Tibial nerve (tissue), 4 donors: ENCODE measurements at regions not wholly inside any gene's neighbourhood (a gene's known extent, or its start where the extent isn't known, plus 50 kb on each side); places are given as distances from the start of the nearest gene placed in this dataset.

Source experiments
- DNase-seq, 2 donors: peaks; one replicate each; pipeline ENCODE4 v3.0.0-alpha.2; 2019; ENCODE audit warnings: low spot score in 2 of 2
- H3K27ac ChIP-seq, 4 donors: fragments of 200-600 bp; sonication (generic) in 3 of 4; one replicate each; pipeline ENCODE4 v1.5.1; 2017 to 2019; ENCODE audit warnings: mild to moderate bottlenecking in 1 of 4
- H3K27me3 ChIP-seq, 2 donors: fragments of 200-600 bp; sonication (generic) in 1 of 2; one replicate each; pipeline versions ENCODE4 v1.5.1 to v1.6.0; 2017 to 2019
- H3K36me3 ChIP-seq, 3 donors: fragments of 200-600 bp; sonication (generic); one replicate each; pipeline ENCODE4 v1.5.1; 2018 to 2019
- H3K4me1 ChIP-seq, 4 donors: fragments of 200-600 bp; sonication (generic) in 3 of 4; one replicate each; pipeline ENCODE4 v1.5.1; 2017 to 2019
- H3K4me3 ChIP-seq, 4 donors: fragments of 200-600 bp; sonication (generic) in 3 of 4; one replicate each; pipeline ENCODE4 v1.5.1; 2017 to 2019; ENCODE audit warnings: mild to moderate bottlenecking in 1 of 4, moderate library complexity in 1 of 4
- H3K9me3 ChIP-seq, 4 donors: fragments of 200-600 bp; sonication (generic) in 3 of 4; one replicate each; pipeline ENCODE4 v1.5.1; 2017 to 2019
- EP300 ChIP-seq, 2 donors: sonication (generic); formaldehyde crosslinking; IDR thresholded peaks; one replicate each; pipeline ENCODE4 v1.6.1; 2017; ENCODE audit warnings: antibody characterized with exemption in 2 of 2, mild to moderate bottlenecking in 1 of 2
- POLR2A ChIP-seq, 2 donors: fragments of 450-650 bp; IDR thresholded peaks; one replicate each; pipeline ENCODE4 v1.6.1; 2017; ENCODE audit warnings: antibody characterized with exemption in 2 of 2, mild to moderate bottlenecking in 2 of 2, moderate library complexity in 2 of 2
- WGBS, 2 donors: methylation state at CpG; one replicate each; pipeline ENCODE4 v1.1.5; 2018; 5-methylcytosine and 5-hydroxymethylcytosine counted together
- TF ChIP-seq, protein P1 (sequence below), 5 experiments: fragments of 200-600 bp in 3 of 5; fragments of 450-650 bp in 2 of 5; sonication (generic) in 3 of 5; IDR thresholded peaks; one replicate each; pipeline ENCODE4 v1.5.1; 2016 to 2019; ENCODE audit warnings: antibody characterized with exemption in 5 of 5, mild to moderate bottlenecking in 3 of 5, moderate library complexity in 2 of 5

DNA sequence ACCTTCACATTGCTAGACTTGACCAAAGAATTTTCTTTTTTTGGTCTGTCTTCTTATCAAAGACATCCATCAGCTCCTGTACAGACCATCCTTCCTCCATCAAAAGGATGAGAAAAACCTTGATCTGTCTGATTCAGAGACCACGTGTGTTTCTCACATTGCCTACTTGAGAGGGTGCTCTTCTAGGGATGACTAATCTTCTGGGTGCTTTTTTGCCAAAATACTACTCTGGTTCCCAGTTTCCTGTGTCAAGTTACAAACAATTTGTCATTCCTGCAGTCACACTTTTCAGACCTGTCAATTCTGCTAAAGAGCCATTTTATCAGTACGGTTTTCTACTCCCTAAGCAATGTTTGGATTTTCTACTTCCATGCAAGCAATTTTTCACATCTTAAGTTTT, 492.2 kb downstream of the CDH11 start:
- no peaks in the 10 kb centered on the region for H3K36me3 ChIP-seq
- no peak for DNase-seq
- TF ChIP-seq EP300 (IDR thresholded peaks at IDR 0.05) (no peak), POLR2A (IDR thresholded peaks at IDR 0.05) (no peak)
- TF ChIP-seq, protein P1, sequence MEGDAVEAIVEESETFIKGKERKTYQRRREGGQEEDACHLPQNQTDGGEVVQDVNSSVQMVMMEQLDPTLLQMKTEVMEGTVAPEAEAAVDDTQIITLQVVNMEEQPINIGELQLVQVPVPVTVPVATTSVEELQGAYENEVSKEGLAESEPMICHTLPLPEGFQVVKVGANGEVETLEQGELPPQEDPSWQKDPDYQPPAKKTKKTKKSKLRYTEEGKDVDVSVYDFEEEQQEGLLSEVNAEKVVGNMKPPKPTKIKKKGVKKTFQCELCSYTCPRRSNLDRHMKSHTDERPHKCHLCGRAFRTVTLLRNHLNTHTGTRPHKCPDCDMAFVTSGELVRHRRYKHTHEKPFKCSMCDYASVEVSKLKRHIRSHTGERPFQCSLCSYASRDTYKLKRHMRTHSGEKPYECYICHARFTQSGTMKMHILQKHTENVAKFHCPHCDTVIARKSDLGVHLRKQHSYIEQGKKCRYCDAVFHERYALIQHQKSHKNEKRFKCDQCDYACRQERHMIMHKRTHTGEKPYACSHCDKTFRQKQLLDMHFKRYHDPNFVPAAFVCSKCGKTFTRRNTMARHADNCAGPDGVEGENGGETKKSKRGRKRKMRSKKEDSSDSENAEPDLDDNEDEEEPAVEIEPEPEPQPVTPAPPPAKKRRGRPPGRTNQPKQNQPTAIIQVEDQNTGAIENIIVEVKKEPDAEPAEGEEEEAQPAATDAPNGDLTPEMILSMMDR (IDR thresholded peaks at IDR 0.05), result no peak
- H3K9me3 ChIP-seq, result peaks cover 0 to 8% (median 0%) of the 10 kb centered on the region in 4 donors
- no peak overlapping the region for H3K27ac ChIP-seq
- no peaks in the 10 kb centered on the region for H3K4me1 ChIP-seq
- no peaks in the 10 kb centered on the region for H3K27me3 ChIP-seq
- no peak overlapping the region for H3K4me3 ChIP-seq
- 89 to 91% methylated on average over 2 of the region's 2 CpGs for WGBS, 2 donors

DNA sequence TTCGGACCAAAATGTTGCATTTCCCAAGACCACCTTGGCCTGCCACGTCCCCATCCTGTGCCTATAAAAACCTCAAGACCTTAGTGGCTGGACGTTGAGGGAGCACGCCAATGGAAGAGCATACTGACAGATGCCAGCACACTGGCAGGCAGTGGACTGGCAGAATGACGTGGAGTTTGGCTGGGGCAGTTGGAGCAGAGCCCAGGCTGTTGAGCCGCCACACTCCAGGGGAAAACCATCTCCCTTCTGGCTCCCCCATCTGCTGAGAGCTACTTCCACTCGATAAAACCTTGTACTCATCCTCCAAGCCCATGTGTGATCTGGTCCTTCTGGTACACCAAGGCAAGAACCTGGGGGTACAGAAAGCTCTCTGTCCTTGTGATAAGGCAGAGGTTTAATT, 494.1 kb downstream of the CDH11 start:
- DNase-seq, result no peak
- 83 to 85% methylated on average over 7 of the region's 7 CpGs for WGBS, 2 donors

DNA sequence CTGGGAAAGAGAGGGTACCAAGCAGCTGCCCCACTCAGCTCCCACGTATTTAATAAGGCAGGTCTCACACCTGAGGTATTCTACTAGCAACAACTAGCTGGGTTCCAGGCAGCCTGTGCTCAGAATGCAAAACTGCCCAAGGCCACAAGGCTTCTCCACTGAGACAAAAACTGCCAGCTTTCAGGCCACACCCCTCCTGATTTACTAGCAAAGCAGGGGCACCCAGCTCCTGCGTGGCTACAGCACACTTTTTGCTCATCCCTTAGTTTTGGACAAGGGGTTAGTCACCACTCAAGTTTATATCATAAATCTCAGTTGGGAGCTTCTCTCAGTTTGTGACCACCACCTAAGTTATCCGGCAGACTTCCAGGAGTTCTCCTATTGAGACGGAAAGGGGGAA, 494.6 kb downstream of the CDH11 start:
- 77 to 94% methylated on average over 4 of the region's 4 CpGs for WGBS, 2 donors
- DNase-seq, result no peak
- no peaks in the 10 kb centered on the region for H3K27me3 ChIP-seq

More for the DNA sequence above, 494.1 kb downstream of the CDH11 start:
- no peaks in the 10 kb centered on the region for H3K4me1 ChIP-seq
- H3K4me3 ChIP-seq, result no peak overlapping the region
- peaks cover 0 to 19% (median 2%) of the 10 kb centered on the region in 4 donors for H3K9me3 ChIP-seq
- H3K36me3 ChIP-seq, result no peaks in the 10 kb centered on the region
- no peak overlapping the region for H3K27ac ChIP-seq
- TF ChIP-seq POLR2A (IDR thresholded peaks at IDR 0.05) (no peak), EP300 (IDR thresholded peaks at IDR 0.05) (no peak)
- TF ChIP-seq, protein P1 (IDR thresholded peaks at IDR 0.05), result no peak
- H3K27me3 ChIP-seq, result no peaks in the 10 kb centered on the region

DNA sequence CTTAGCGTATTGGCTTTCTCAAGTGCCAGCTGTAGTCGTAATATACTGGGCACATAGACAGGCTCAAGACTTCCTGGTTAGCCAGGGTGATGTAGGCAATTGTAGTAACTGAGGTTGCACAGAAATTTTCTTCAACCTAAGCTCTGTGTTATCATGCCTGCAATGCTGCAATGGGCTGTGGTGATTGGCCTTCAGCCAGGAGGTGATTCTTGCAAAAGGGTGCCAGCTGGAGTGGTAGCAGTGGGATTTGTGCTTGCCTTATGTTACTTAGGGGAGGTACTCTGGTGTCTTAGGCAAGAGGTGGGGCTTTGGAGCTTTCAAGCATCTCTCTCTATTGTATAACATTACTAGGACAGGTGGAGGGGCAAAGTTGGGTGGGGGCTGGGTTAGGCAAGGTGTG, 495.1 kb downstream of the CDH11 start:
- no peak for DNase-seq
- Histone ChIP-seq H3K4me3 (no peak overlapping the region), H3K36me3 (no peaks in the 10 kb centered on the region), H3K4me1 (no peaks in the 10 kb centered on the region), H3K27me3 (no peaks in the 10 kb centered on the region), H3K9me3 (peaks cover 0 to 21% (median 2%) of the 10 kb centered on the region in 4 donors), H3K27ac (no peak overlapping the region)
- 100% methylated on average over 2 of the region's 2 CpGs for WGBS, 2 donors
- TF ChIP-seq EP300 (IDR thresholded peaks at IDR 0.05) (no peak), POLR2A (IDR thresholded peaks at IDR 0.05) (no peak)
- TF ChIP-seq, protein P1 (IDR thresholded peaks at IDR 0.05), result no peak

More for the DNA sequence above, 494.6 kb downstream of the CDH11 start:
- Histone ChIP-seq H3K27ac (no peak overlapping the region), H3K36me3 (no peaks in the 10 kb centered on the region), H3K4me3 (no peak overlapping the region), H3K4me1 (no peaks in the 10 kb centered on the region), H3K9me3 (peaks cover 0 to 21% (median 2%) of the 10 kb centered on the region in 4 donors)
- TF ChIP-seq EP300 (IDR thresholded peaks at IDR 0.05) (no peak), POLR2A (IDR thresholded peaks at IDR 0.05) (no peak)
- TF ChIP-seq, protein P1 (IDR thresholded peaks at IDR 0.05), result no peak

DNA sequence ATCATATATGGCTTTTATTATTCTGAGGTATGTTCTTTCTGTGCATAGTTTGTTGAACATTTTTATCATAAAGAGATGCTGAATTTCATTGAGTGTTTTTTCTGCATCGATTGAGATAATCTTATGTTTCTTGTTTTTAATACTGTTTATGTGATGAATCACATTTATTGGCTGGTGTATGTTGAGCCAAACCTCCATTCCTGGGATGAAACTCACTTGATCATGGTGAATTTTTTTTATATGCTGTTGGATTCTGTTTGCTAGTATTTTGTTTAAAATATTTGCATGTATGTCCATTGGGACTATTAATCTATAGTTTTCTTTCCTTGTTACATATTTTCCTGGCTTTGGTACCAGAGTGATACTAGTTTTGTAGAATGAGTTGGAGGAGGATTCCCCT, 500.2 kb downstream of the CDH11 start:
- DNase-seq, result no peak
- peaks cover 0 to 21% (median 2%) of the 10 kb centered on the region in 4 donors for H3K9me3 ChIP-seq
- no peaks in the 10 kb centered on the region for H3K36me3 ChIP-seq
- no peak overlapping the region for H3K27ac ChIP-seq
- H3K4me3 ChIP-seq, result no peak overlapping the region
- TF ChIP-seq, protein P1 (IDR thresholded peaks at IDR 0.05), result no peak
- TF ChIP-seq POLR2A (IDR thresholded peaks at IDR 0.05) (no peak), EP300 (IDR thresholded peaks at IDR 0.05) (no peak)
- H3K27me3 ChIP-seq, result no peaks in the 10 kb centered on the region
- H3K4me1 ChIP-seq, result no peaks in the 10 kb centered on the region
- WGBS, 2 donors, result 82 to 87% methylated on average over 1 of the region's 1 CpG
